ENCODE measurements at regions not wholly inside any gene's neighbourhood (a gene's known extent, or its start where the extent isn't known, plus 50 kb on each side); places are given as distances from the start of the nearest gene placed in this dataset.

DNA sequence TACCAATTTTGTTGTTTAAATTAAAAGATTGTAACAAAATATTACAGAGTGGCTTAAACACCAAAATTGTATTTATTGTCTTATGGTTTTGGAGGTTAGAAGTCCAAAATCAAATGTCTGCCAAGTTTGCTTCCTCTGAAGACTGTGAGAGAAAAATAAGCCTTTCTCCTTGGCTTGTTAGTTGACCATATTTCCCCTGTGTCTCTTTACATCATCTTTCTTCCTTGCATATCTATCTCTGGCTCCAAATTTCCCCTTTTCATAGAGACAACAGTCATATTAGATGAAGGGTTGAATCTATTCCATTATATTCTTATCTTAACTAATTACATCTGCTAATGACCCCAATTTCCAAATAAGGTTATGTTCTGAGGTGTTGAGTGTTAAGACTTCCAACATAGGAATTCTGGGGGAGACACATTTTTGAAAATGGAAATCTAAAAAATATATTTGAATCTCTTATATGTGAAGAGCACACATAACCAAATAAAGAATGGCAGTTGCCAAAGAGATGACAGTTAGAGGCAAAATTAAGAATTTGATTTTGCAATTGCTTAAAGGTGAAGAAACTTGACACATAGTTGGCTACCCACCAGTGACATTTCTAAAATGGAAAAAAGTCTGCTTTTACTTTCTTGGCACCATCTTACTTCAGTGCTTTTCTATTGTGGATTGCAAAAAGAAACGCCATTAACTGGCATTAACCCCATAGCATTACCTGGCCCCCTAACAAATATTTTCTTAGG is 407.2 kb downstream of the FSCB start (continued):
- TF ChIP-seq ZNF350 (CRISPR knock-in tag; IDR thresholded peaks at IDR 0.05; ENCODE audit: borderline replicate concordance, low read depth), result no peak
- TF ChIP-seq NFYB (CRISPR knock-in tag; IDR thresholded peaks at IDR 0.05), result no peak
- TF ChIP-seq NFIB (CRISPR knock-in tag; IDR thresholded peaks at IDR 0.05; ENCODE audit: borderline replicate concordance), result no peak
- TF ChIP-seq, protein P1, sequence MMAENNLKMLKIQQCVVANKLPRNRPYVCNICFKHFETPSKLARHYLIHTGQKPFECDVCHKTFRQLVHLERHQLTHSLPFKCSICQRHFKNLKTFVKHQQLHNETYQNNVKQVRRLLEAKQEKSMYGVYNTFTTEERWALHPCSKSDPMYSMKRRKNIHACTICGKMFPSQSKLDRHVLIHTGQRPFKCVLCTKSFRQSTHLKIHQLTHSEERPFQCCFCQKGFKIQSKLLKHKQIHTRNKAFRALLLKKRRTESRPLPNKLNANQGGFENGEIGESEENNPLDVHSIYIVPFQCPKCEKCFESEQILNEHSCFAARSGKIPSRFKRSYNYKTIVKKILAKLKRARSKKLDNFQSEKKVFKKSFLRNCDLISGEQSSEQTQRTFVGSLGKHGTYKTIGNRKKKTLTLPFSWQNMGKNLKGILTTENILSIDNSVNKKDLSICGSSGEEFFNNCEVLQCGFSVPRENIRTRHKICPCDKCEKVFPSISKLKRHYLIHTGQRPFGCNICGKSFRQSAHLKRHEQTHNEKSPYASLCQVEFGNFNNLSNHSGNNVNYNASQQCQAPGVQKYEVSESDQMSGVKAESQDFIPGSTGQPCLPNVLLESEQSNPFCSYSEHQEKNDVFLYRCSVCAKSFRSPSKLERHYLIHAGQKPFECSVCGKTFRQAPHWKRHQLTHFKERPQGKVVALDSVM (CRISPR knock-in tag; IDR thresholded peaks at IDR 0.05), result no peak
- TF ChIP-seq, protein P2, sequence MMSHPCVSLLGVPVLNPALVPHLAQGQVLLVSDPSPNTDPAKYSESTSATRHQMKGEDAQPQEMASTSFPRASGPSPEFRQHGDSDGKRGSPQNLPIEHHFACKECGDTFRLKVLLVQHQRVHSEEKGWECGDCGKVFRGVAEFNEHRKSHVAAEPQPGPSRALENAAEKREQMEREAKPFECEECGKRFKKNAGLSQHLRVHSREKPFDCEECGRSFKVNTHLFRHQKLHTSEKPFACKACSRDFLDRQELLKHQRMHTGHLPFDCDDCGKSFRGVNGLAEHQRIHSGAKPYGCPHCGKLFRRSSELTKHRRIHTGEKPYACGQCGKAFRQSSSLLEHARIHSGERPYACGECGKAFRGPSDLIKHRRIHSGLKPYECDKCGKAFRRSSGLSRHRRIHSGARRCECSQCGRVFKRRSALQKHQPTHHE (CRISPR knock-in tag; IDR thresholded peaks at IDR 0.05; ENCODE audit: borderline replicate concordance), result no peak
- TF ChIP-seq PHF8 (CRISPR knock-in tag; IDR thresholded peaks at IDR 0.05), result no peak
- no peak for TF ChIP-seq RARA (CRISPR knock-in tag; IDR thresholded peaks at IDR 0.05)

DNA sequence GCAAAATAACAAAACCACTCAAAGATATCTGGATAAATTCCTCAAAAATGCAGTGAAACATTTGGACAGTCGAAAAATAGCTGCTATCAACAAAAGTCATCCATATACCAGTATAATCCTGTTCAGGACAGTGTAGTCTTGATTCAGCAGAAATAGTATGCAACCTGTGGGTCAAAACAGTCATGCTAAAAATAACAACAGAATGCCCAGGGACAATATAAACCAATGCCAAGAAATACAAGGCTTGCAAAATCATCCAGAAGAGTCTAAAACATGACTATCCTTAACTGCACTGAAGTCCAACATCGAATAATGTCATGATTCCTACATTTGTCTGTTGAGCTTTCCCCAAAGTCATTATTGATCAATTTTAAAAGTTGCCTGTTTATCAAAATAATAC is 425.9 kb downstream of the FSCB start:
- DNase-seq (ENCODE audit: low spot score) (no peak), FAIRE-seq (no peak), ATAC-seq (no peak)
- Histone ChIP-seq H4K20me1 (ENCODE audit: insufficient read depth, low read length) (no peaks in the 10 kb centered on the region), H3K36me3 (replicated peaks in 1 of 2; ENCODE audit: control insufficient read depth in 1 of 2, insufficient read depth in 2 of 2, low read length in 2 of 2) (no peaks in the 10 kb centered on the region), H3K27me3 (ENCODE audit: control insufficient read depth in 1 of 2, insufficient read depth in 2 of 2, low read length in 2 of 2) (no peaks in the 10 kb centered on the region), H3K4me1 (ENCODE audit: insufficient read depth, low read length) (no peaks in the 10 kb centered on the region), H3K9me3 (ENCODE audit: low read length) (peaks cover 5% of the 10 kb centered on the region; the same call in 1 of the 2 replicates), H3K4me3 (replicated peaks in 1 of 3; ENCODE audit: insufficient read depth in 1 of 3, low read depth in 2 of 3, low read length in 3 of 3) (no peak overlapping the region), H3K4me2 (ENCODE audit: low read depth, low read length) (no peak overlapping the region), H3K79me2 (ENCODE audit: insufficient read depth, low read length) (no peaks in the 10 kb centered on the region), H3K27ac (ENCODE audit: extremely low read length, insufficient read depth, low read length) (no peak overlapping the region), H2AFZ (ENCODE audit: low read length) (no peak overlapping the region), H3K9ac (ENCODE audit: insufficient read depth, low read depth, low read length) (no peak overlapping the region)
- ChIA-PET CTCF (ENCODE audit: low intra/inter-chr PET ratio, low total read pairs) (no interaction called here), POLR2A (no interaction called here)
- WGBS (ENCODE audit: low lambda C conversion rate), result 0% methylated on average over 2 of the region's 2 CpGs
- in situ Hi-C loops (cut with HindIII; ENCODE audit: extremely low pct_ligation_motif_present, low pct_unique_long_range_greater_than_20kb), result no loop called here
- intact Hi-C loops (cut with micrococcal nuclease; ENCODE audit: unreplicated experiment), result no loop called here
- TF ChIP-seq NKX3-1 (CRISPR knock-in tag; IDR thresholded peaks at IDR 0.05) (no peak), ADNP (CRISPR knock-in tag; IDR thresholded peaks at IDR 0.05) (no peak), ZNF446 (CRISPR knock-in tag; IDR thresholded peaks at IDR 0.05) (no peak)
- no TSS peak for BruUV-seq (replicated peaks)
